ENCODE measurements at regions not wholly inside any gene's neighbourhood (a gene's known extent, or its start where the extent isn't known, plus 50 kb on each side); places are given as distances from the start of the nearest gene placed in this dataset.

DNA sequence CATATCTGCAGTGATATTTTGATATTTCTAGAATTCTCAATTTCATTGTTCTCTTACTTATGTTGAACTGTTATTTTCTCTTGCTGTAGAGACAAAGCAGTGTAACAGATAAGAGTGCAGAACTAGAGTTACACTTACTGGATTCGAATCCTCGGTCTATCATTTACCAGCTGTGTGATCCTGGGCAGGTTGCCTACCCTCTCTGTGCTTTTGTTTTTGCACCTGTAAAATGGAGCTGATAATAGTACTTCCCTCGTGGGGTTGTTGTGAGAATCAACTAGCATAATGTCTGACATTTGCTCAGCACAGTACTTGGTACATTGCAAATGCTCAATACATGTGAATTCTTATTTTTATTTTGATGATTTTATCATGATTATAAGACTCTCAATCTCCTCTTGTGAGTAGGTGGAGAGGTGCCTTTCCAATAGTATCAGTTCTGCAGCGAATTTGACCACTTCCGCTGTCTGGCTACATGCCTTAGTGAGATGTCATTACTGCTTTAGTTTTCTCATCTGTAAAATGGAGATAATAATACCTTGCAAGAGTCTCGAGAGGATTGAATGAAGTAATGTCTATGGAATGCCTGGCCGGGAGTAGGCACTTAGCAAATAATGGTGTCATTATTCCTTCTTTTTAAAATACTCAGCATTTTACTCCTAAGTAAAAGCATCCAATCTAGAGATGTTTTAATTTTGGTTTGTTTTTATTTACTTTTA lies 312.2 kb upstream of the MAF start:
- no peak for DNase-seq
- in situ Hi-C loops (cut with MboI; ENCODE audit: low pct_unique_long_range_greater_than_20kb, low sequenced_read_pairs) = no loop called here

GRCh38 chr16:79911660-79912059 lies 311.1 kb upstream of the MAF start:
- in situ Hi-C loops (cut with MboI; ENCODE audit: low pct_unique_long_range_greater_than_20kb, low sequenced_read_pairs) = no loop called here
- DNase-seq = no peak

DNA sequence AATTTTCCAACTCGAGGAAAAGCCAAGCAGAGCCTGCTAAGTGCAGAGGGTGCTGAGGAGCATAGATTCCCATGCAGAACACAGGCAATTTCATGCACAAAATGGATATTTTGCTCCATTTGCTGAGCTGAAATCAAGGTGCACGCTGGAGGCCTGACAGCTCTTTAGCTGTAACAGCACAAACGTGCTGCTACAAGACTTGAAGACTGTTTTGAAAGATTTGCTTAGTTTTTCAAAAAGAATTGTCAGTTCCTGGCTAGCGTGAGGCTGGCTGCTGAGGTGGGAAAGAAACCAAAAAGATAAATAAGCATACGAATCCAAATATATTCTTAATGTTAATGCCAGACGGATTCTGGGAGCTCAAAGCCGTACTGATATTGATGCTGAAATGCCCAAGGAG lies 309.0 kb upstream of the MAF start:
- in situ Hi-C loops (cut with MboI; ENCODE audit: low pct_unique_long_range_greater_than_20kb, low sequenced_read_pairs) = no loop called here
- DNase-seq = no peak

DNA sequence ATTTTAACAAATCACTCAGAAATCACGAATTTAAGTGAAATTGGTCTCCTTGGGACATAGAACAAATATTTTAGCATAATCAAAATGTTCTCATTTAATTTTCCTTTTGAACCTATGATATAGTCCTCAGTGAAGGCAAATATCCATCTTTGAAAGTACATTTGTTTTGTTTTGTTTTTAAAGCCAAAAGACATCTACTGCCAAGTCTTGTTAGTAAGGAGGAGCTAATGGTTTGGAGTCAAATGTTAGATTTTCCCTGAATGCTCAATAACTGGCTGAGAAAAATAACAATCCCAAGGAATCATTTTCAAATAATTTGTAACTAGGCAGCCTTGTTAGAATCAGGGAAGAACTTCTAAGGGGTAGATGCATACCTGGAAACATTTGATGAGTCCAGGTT lies 302.9 kb upstream of the MAF start:
- no peak for DNase-seq
- in situ Hi-C loops (cut with MboI; ENCODE audit: low pct_unique_long_range_greater_than_20kb, low sequenced_read_pairs) = no loop called here

DNA sequence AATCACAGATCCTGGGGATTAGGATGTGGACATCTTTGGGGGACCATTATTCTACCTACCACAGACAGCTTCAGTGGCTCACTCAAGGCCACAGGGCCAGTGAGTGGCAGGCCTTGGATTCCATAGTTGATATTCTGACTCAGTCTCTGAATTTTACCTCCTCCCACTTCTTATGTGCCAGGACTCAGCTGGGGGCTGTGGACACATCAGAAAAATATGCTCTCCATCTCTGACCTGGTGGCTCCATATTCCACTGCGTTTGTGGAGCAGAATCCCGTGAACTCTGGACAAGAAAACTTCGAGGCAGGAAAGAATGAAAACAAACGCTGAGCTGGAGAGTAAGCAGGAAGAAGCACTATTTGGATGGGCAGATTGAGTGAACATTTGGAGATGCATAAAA lies 301.8 kb upstream of the MAF start:
- no peak for DNase-seq
- in situ Hi-C loops (cut with MboI; ENCODE audit: low pct_unique_long_range_greater_than_20kb, low sequenced_read_pairs) = no loop called here

DNA sequence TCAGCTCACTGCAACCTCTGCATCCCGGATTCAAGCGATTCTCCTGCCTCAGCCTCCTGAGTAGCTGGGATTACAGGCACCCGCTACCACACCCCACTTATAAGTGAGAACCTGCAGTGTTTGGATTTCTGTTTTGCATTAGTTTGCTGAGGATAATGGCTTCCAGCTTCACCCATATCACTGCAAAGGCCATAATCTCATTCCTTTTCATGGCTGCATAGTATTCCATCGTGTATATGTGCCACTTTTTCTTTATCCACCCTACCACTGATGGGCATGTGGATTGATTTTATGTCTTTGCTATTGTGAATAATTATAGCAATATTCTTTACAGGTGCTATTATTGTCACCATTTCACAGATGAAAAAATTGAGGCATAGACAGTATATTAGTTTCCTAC lies 301.0 kb upstream of the MAF start:
- in situ Hi-C loops (cut with MboI; ENCODE audit: low pct_unique_long_range_greater_than_20kb, low sequenced_read_pairs) = no loop called here
- DNase-seq = no peak

GRCh38 chr16:79899716-79900115 lies 299.2 kb upstream of the MAF start:
- in situ Hi-C loops (cut with MboI; ENCODE audit: low pct_unique_long_range_greater_than_20kb, low sequenced_read_pairs) = no loop called here
- no peak for DNase-seq

DNA sequence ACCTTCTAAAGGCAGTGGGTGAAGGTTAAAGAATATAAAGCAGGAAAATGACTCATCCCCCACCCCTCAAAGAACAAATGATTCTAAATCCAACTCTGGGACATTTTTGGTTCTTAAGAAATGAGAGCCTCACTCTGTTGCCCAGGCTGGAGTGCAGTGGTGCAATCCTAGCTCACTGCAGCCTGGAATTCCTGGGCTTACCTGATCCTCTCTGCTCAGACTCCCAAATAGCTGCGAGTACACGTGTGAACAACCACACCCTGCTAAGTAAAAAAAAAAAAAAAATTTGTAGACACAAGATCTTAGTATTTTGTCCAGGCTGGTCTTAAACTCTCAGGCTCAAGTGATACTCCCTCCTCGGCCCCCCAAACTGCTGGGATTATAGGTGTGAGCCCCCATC lies 298.8 kb upstream of the MAF start:
- DNase-seq = no peak
- in situ Hi-C loops (cut with MboI; ENCODE audit: low pct_unique_long_range_greater_than_20kb, low sequenced_read_pairs) = no loop called here

GRCh38 chr16:79898703-79899102 lies 298.2 kb upstream of the MAF start:
- in situ Hi-C loops (cut with MboI; ENCODE audit: low pct_unique_long_range_greater_than_20kb, low sequenced_read_pairs) = no loop called here
- DNase-seq = no peak

GRCh38 chr16:79897453-79898146 lies 297.1 kb upstream of the MAF start:
- DNase-seq = no peak
- in situ Hi-C loops (cut with MboI; ENCODE audit: low pct_unique_long_range_greater_than_20kb, low sequenced_read_pairs) = no loop called here

- in situ Hi-C loops (cut with MboI; ENCODE audit: low pct_unique_long_range_greater_than_20kb, low sequenced_read_pairs) = no loop called here
- no peak for DNase-seq
Observed at GRCh38 chr16:79897104-79897452, 296.5 kb upstream of the MAF start.

- in situ Hi-C loops (cut with MboI; ENCODE audit: low pct_unique_long_range_greater_than_20kb, low sequenced_read_pairs) = no loop called here
- no peak for DNase-seq
Observed at GRCh38 chr16:79895917-79896203, 295.3 kb upstream of the MAF start.

GRCh38 chr16:79895053-79895916 lies 294.7 kb upstream of the MAF start:
- in situ Hi-C loops (cut with MboI; ENCODE audit: low pct_unique_long_range_greater_than_20kb, low sequenced_read_pairs) = no loop called here
- no peak for DNase-seq

DNA sequence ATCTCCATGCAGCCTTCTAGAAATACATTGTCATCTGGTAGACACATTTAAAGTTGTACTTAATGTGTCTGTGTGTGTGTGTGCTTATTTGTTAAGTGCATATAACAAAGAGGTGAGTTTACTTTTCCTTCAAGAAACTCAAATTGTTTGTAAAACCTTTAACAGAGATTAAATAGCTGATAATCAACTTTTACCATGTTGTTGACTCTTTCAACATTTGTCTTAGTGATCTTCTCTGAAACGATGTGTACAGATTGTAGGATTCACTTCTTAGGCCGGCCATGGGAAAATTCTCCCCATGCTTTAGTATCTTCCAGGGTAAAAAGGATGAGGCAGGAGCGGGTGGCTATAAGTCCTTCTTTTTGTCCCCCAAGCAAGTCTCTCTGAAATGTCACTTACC lies 292.9 kb upstream of the MAF start:
- in situ Hi-C loops (cut with MboI; ENCODE audit: low pct_unique_long_range_greater_than_20kb, low sequenced_read_pairs) = no loop called here
- DNase-seq = no peak

GRCh38 chr16:79892278-79892677 lies 291.7 kb upstream of the MAF start:
- DNase-seq = no peak
- in situ Hi-C loops (cut with MboI; ENCODE audit: low pct_unique_long_range_greater_than_20kb, low sequenced_read_pairs) = no loop called here

DNA sequence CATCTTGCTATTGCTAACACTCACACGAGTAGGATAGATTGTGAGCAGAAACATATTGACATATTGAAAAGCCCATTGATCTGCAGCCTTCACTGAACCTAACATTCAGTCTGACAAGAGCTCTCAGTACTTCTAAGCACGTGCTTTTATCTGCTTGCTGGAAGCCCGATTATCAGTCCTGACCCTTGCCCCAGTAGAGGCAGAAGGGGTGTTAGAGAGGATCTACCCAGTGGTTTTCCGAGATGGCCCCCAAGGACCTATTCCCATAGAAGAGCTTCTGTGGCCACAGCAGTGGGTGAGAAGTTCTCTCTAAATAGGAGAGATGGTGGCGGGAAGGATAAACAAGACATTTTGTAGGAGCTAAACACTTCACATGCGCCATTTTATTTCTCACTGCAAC lies 290.9 kb upstream of the MAF start:
- in situ Hi-C loops (cut with MboI; ENCODE audit: low pct_unique_long_range_greater_than_20kb, low sequenced_read_pairs) = no loop called here
- no peak for DNase-seq

DNA sequence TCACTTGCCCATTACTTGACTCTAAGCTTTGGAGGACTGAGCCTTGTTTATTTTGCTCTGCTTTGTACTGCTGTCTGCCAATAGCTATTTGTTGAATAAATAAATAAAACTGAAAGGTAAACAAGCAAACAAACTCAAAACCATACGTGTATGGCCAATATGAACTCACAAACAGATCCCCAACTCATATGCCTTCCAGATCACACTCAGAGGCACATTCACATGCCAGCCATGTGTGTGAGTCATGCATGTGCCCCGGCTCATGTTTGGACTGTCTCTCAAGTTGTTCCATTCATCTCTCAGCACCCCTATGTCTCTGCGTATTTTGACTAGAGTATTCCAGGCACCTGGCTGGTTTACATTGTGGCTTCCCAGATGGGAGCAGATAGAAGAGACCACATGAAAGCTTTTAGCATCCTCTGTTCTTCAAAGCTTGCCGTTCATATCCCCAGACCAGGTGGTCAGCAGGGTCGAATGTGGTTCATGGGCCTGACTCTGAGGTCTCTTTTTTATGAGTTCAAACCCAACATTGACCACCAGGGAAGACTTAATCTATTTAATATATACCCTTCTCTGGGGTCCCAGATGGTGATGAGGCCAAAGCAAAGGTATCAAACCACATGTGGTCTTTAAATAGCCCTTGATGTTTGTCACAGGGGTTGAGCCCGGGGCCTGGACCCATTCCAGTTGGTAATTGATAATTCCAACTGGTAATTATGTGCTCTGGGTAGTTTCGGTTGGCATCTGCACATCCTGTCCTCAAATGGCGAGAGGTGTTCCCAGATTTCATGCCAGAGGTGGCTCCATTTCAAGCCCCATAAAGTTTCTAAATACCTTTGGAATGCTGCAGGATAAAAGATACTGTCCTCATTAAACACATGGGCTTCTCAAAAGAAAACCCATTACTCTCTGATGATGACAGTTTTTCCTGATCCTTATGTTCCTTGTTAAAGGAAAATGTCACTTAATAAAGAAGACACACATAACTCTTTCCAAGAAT lies 287.3 kb upstream of the MAF start:
- in situ Hi-C loops (cut with MboI; ENCODE audit: low pct_unique_long_range_greater_than_20kb, low sequenced_read_pairs) = no loop called here
- DNase-seq = no peak

DNA sequence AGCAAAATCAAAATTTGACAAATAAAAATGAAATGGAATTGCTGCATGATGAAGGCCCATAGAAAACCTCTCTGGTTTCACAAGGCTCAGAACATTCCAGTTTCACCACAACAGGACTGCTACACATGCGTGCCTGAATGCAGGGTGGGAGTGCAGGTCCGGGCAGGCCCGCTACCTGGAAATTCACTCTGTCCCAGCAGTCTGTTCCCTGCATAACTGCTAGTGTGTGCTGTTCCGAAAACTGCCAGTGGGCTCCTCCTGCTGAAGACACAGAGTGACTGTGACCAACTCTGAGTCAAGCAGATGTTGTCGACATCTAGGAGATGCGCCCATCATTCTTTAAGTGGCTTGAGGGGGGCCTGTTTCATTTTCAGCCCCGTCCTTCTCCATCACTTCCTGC lies 284.8 kb upstream of the MAF start:
- in situ Hi-C loops (cut with MboI; ENCODE audit: low pct_unique_long_range_greater_than_20kb, low sequenced_read_pairs) = no loop called here
- no peak for DNase-seq

DNA sequence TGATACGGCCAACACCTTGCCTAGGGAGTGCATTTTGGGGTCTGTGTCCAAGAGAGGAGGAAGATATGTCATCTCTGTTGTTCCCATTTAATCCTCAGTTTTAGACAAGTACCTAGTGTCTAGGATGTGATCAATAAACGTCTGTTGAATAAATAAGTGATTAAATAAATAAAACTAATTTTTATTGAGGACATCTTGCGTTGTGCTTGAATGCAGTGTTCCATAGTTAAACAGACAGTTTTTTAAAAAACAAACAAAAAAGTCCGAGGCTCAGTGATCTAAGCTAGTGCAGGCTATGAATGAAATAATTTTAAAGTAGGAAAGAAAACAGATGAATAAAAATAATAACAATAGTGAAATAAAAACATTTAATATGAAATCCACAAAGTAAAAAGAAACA lies 283.0 kb upstream of the MAF start:
- DNase-seq = no peak
- in situ Hi-C loops (cut with MboI; ENCODE audit: low pct_unique_long_range_greater_than_20kb, low sequenced_read_pairs) = no loop called here
